Glomerular visceral epithelial cell (primary cell): ENCODE measurements at regions not wholly inside any gene's neighbourhood (a gene's known extent, or its start where the extent isn't known, plus 50 kb on each side); places are given as distances from the start of the nearest gene placed in this dataset.

ENCODE experiments used
- DNase-seq: peaks from one replicate; pipeline ENCODE4 v3.0.0-alpha.2; 2016; ENCODE audit errors: extremely low spot score

DNA sequence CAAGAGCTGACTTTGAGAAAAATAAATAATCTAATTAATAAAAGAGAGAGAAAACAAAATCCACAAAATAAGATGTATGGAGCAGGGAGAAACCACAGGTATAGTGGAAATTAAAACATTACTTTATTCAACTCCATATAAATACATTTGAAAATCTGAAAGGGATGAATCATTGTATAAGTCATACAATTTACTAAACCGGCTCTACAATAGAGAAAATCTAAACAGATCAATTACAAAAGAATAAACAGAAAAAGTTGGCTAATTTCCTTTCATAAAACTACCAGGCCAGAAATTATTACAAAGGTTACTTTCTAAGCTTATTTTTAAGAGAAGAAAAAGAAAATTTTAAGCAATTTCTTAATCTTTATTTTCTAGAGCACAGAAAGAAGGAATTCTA lies 51.3 kb upstream of the DRD2 start:
- no peak for DNase-seq
